ENCODE measurements at regions not wholly inside any gene's neighbourhood (a gene's known extent, or its start where the extent isn't known, plus 50 kb on each side); places are given as distances from the start of the nearest gene placed in this dataset.

DNA sequence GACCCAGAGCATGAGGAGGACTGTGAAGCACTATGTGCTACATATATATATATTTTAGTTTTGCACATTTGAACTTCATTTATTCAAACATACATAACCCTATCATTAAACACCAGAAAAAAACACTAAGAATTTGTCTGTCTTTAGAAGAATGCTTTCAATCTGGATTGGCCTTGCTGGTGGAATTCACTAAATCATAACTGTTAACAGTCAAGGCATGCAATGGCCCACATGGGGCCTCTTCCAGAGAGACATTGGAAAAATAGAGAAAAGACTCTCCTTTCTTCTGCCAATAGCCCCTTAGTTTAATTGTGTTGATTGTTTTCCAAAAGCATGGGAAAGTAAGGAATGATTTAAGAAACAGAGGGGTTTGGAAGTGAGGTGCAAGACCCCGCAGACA is 77.9 kb downstream of the MRPL32 start:
- no TSS peak for BruUV-seq (replicated peaks)
- Histone ChIP-seq H3K36me3 (ENCODE audit: control insufficient read depth, insufficient read depth, low read length) (no peaks in the 10 kb centered on the region), H3K4me3 (ENCODE audit: low read depth in 2 of 2, low read length in 2 of 2) (no peak overlapping the region), H3K27ac (ENCODE audit: low read length) (no peak overlapping the region), H3K4me1 (ENCODE audit: control insufficient read depth, insufficient read depth, low read length) (no peaks in the 10 kb centered on the region), H3K27me3 (ENCODE audit: control insufficient read depth, insufficient read depth, low read length) (no peaks in the 10 kb centered on the region), H3K9me3 (ENCODE audit: control insufficient read depth, insufficient read depth, low read depth, low read length) (no peaks in the 10 kb centered on the region)
- TF ChIP-seq, protein P1, sequence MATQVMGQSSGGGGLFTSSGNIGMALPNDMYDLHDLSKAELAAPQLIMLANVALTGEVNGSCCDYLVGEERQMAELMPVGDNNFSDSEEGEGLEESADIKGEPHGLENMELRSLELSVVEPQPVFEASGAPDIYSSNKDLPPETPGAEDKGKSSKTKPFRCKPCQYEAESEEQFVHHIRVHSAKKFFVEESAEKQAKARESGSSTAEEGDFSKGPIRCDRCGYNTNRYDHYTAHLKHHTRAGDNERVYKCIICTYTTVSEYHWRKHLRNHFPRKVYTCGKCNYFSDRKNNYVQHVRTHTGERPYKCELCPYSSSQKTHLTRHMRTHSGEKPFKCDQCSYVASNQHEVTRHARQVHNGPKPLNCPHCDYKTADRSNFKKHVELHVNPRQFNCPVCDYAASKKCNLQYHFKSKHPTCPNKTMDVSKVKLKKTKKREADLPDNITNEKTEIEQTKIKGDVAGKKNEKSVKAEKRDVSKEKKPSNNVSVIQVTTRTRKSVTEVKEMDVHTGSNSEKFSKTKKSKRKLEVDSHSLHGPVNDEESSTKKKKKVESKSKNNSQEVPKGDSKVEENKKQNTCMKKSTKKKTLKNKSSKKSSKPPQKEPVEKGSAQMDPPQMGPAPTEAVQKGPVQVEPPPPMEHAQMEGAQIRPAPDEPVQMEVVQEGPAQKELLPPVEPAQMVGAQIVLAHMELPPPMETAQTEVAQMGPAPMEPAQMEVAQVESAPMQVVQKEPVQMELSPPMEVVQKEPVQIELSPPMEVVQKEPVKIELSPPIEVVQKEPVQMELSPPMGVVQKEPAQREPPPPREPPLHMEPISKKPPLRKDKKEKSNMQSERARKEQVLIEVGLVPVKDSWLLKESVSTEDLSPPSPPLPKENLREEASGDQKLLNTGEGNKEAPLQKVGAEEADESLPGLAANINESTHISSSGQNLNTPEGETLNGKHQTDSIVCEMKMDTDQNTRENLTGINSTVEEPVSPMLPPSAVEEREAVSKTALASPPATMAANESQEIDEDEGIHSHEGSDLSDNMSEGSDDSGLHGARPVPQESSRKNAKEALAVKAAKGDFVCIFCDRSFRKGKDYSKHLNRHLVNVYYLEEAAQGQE (IDR thresholded peaks at IDR 0.05; ENCODE audit: insufficient read depth in 1 of 2, low read depth in 2 of 2, low read length in 1 of 2), result no peak
- TF ChIP-seq POLR2AphosphoS5 (IDR thresholded peaks at IDR 0.05; ENCODE audit: low read depth, low read length) (no peak), SIN3A (IDR thresholded peaks at IDR 0.05; ENCODE audit: borderline replicate concordance, insufficient read depth, low read depth, low read length) (no peak), TCF7L2 (IDR thresholded peaks at IDR 0.05; ENCODE audit: low read depth, low read length) (no peak)
- TF ChIP-seq, protein P2, sequence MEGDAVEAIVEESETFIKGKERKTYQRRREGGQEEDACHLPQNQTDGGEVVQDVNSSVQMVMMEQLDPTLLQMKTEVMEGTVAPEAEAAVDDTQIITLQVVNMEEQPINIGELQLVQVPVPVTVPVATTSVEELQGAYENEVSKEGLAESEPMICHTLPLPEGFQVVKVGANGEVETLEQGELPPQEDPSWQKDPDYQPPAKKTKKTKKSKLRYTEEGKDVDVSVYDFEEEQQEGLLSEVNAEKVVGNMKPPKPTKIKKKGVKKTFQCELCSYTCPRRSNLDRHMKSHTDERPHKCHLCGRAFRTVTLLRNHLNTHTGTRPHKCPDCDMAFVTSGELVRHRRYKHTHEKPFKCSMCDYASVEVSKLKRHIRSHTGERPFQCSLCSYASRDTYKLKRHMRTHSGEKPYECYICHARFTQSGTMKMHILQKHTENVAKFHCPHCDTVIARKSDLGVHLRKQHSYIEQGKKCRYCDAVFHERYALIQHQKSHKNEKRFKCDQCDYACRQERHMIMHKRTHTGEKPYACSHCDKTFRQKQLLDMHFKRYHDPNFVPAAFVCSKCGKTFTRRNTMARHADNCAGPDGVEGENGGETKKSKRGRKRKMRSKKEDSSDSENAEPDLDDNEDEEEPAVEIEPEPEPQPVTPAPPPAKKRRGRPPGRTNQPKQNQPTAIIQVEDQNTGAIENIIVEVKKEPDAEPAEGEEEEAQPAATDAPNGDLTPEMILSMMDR (IDR thresholded peaks at IDR 0.05), result no peak
- DNase-seq (ENCODE audit: low read depth, low spot score), result no peak
- POLR2A ChIA-PET, result no interaction called here
- CTCF ChIA-PET, result no interaction called here
- intact Hi-C loops (cut with micrococcal nuclease; ENCODE audit: unreplicated experiment), result no loop called here
- in situ Hi-C loops (cut with HindIII; ENCODE audit: low pct_unique_long_range_greater_than_20kb, low sequenced_read_pairs), result no loop called here
- no peak for ATAC-seq

DNA sequence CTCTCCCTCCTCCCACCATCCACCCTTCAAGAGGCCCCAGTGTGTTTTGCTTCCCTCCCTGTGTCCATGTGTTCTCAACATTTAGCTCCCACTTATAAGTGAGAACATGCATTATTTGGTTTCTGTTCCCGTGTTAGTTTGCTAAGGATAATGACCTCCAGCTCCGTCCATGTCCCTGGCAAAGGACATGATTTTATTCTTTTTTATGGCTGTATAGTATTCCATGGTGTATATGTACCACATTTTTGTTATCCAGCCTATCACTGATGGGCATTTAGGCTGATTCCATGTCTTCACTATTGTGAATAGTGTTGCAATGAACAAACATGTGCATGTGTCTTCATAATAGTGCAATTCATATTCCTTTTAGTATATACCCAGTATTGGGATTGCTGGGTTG is 79.7 kb downstream of the MRPL32 start:
- no TSS peak for BruUV-seq (replicated peaks)
- in situ Hi-C loops (cut with HindIII; ENCODE audit: low pct_unique_long_range_greater_than_20kb, low sequenced_read_pairs) (no loop called here), intact Hi-C loops (cut with micrococcal nuclease; ENCODE audit: unreplicated experiment) (no loop called here)
- no peaks in the 10 kb centered on the region for H3K4me1 ChIP-seq (ENCODE audit: control insufficient read depth, insufficient read depth, low read length)
- POLR2A ChIA-PET, result no interaction called here
- ATAC-seq, result no peak
- TF ChIP-seq SIN3A (IDR thresholded peaks at IDR 0.05; ENCODE audit: borderline replicate concordance, insufficient read depth, low read depth, low read length) (no peak), TCF7L2 (IDR thresholded peaks at IDR 0.05; ENCODE audit: low read depth, low read length) (no peak)
- TF ChIP-seq, protein P1 (IDR thresholded peaks at IDR 0.05; ENCODE audit: insufficient read depth in 1 of 2, low read depth in 2 of 2, low read length in 1 of 2), result no peak
- H3K36me3 ChIP-seq (ENCODE audit: control insufficient read depth, insufficient read depth, low read length), result no peaks in the 10 kb centered on the region
- CTCF ChIA-PET, result no interaction called here
- no peak for DNase-seq (ENCODE audit: low read depth, low spot score)
- no peaks in the 10 kb centered on the region for H3K9me3 ChIP-seq (ENCODE audit: control insufficient read depth, insufficient read depth, low read depth, low read length)
- no peaks in the 10 kb centered on the region; the same call in 1 of the 2 replicates for H3K27me3 ChIP-seq (ENCODE audit: control insufficient read depth, insufficient read depth, low read length)
- no peak overlapping the region for H3K4me3 ChIP-seq (ENCODE audit: low read depth in 2 of 2, low read length in 2 of 2)
- H3K27ac ChIP-seq (ENCODE audit: low read length), result no peak overlapping the region
